HG03457 (cell line): ENCODE measurements at regions not wholly inside any gene's neighbourhood (a gene's known extent, or its start where the extent isn't known, plus 50 kb on each side); places are given as distances from the start of the nearest gene placed in this dataset.
"Not testable (repeated sequence)": the region's sequence is repeated elsewhere in the genome, so short reads cannot be mapped to it uniquely, and the experiment has no call there.

Experiments
- ATAC-seq: cut with Tn5 transposase; IDR thresholded peaks from one replicate; pipeline ENCODE4 v1.9.1; 2021; ENCODE audit warnings: moderate number of reproducible peaks; ENCODE audit not compliant: unreplicated experiment

DNA sequence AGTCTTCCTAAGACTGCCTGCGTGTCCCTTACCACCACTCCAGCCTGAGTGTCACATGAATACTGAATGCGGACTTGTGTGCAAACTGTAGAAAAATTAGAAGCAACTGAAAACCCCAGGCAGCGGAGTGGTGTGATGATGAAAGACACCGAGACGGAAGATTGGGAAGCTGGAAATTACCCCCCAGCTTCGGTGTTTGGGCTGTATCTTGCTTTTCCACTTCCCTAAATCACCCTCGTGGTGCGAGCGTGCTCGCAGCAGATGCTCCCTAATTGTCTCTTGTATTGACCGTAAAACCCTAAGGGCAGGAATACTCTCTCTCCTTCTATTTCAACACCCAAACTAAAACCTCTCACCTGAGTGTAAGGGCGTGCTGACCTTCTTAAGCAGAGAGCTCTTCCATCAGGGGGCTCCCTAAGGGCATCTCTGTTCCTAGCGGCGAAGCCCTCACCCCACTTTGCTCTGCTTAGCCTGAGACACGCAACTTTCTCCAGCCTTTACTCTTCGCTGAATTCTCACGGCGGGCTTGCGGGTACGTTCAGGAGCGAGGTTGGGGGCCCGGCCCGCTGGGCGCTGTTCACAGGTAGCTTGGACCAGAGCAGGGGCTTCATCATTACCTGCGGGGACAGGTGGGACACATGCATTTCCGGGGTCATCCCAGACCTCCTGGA, 62.4 kb downstream of the CRYBB2 start:
- ATAC-seq, result no peak

DNA sequence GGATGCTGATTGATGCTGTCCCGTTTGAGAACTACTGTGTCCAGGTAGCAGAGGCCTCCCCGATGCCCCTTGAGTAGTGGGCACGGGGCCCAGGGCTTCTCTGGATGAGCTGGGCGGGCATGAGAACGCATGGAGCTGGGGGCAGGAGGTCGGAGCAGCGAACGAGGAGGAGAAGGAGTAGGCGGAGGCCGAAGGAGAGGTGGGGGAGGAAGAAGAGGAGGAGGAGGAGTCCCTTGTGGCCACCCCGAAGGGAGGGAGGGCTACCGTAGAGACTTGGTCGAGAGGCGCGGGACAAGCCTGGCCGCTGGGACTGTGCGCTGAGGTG, 62.9 kb downstream of the CRYBB2 start:
- ATAC-seq, result no peak

DNA sequence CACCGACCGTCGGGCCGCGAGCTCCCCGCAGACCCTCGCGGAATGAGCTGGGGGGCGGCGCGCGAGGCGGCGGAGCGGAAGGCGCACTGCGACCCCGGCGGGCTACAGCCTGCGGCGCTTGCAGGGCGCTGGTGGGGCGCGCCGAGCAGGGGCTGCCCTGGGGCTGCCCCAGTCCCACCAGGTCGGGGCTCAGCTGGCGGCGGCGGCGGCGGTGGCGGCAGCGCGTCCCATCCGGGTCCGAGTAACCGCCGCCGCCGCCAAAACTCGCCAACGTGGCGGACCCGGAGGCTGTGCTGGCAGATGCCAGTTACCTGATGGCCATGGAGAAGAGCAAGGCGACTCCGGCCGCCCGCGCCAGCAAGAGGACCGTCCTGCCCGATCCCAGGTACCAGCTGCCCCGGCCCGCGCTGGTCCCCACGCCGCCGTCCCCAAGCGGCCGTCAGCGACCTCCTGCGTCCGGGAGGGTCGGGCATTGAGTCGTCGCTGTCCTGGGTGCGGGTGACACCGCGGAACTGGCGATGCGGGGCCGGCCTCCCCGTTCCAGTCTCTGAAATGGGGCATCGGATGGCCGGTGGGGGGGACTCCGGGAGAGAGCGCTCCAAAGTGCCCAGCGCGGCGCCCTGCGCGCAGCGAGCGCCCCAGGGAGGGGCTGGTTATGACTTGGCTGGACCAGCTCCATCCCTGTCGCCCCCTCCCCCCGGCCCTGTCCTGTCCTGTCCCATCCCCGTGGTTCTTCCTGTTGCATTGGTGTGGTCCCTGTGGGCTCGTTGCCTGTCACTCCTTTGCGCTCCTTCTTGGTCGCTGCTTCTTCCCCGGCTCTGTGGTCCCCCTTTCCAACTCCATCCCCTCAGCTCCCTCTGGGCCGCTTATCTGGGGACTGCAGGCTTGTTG, 63.5 kb downstream of the CRYBB2 start:
- ATAC-seq, result no peak

DNA sequence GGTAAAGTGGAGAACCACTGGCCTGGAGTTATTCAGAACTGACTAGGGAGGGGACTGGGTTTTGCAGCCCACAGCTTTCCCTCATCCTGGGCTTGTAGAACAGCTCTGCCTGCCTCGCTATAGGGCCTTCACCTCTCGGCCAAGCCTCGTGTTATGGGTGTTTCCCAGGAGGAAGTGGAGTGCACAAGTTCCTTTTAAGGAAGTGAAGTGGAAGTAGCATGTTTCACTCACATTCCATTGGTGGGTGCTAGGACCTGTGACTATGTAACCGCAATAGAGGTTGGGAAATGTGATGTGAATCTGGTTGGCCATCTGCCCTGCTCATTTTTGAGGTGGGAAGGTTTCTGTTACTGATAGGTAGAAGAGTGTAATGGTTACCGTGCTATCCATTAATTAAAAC, 69.0 kb downstream of the CRYBB2 start:
- ATAC-seq, result not testable (repeated sequence)

DNA sequence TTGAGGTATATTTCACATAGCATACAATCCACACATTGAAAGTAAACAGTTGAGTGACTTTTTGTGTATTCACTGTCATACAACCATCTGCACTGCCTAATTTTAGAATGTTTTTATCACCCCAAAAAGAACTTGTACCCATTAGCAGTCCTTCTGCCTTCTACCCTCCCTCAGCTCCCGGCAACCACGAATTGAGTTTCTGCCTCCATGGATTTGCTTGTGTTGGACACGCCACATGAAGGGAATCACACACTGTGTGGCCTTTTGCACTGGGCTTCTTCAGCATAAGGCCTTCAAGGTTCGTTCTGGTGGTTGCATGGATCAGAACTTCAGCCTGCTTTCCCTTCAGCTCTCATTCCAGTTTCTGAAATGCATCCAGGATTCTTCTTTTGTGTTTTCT, 82.5 kb downstream of the CRYBB2 start:
- ATAC-seq, result not testable (repeated sequence)

DNA sequence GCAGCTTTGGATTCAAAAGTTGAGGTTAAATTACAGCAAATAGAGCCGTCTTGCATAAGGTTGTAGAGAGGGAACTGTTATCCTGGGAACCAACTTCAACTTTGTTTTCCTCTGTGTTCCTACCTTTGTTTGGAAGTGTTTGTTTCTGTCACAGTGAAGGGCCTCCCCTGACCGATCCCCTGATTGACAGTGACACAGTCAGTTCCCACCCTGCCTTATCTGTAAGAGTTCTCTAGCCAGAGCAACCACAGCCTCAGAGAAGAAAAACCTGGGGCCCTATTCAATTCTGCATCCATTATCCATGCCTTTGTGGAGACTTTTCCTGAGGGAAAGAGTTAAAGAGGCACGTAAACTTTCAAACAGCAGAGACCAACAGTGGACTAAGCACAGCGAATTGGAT, 90.1 kb downstream of the CRYBB2 start:
- not testable (repeated sequence) for ATAC-seq

DNA sequence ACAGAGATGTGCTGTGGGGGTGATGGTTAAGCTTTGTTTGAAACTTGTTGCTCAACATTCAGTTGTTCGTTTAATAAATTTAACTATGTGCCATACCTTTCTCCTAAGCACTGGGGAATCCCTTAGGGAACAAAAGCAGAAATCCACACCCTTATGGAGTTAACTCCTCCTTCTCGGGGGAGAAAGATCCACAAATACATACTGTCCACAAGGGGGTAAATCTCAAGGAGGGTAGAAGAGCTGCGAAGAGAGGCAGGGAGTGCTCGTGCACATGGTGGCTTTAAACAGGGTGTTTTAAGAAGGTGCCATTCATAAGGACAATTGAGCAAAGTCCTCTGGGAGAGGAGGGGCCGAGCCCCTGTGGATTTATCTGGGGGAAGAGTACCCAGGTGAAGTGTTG, 92.5 kb downstream of the CRYBB2 start:
- ATAC-seq, result not testable (repeated sequence)

DNA sequence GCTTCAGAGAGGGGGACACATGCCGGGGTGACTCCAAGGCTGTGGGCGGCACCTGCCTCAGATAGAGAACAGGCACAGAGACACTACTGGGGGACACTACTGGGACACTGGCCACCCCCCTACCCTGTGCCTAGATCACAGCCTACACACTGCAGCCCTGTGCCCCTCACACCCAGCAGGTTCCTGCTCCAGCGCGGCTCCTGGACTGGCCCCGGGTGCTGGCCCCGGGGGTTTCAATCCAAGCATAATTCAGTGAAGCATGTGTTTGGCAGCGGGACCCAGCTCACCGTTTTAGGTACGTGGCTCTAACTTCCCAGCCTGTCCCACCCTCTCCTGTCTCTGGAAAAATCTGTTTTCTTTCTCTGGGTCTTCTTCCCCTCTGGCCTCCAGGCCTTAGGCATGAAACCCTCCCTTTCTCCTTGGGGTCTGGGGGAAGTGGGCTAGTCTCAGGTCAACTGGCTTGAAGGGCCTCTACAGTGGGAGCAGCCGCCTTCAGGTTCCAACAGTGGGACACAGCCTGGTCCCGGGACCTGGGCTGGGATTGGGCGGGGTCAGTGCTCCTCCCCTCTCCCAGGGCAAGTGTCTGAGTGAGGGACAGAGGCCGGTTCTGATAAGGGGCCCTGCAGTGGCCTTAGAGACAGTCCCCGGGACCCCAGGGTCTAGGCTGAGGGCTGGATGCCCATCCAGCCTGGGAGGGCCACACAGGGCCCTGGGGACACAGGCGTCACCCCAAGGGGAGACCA, 98.8 kb downstream of the CRYBB2 start:
- no peak for ATAC-seq

DNA sequence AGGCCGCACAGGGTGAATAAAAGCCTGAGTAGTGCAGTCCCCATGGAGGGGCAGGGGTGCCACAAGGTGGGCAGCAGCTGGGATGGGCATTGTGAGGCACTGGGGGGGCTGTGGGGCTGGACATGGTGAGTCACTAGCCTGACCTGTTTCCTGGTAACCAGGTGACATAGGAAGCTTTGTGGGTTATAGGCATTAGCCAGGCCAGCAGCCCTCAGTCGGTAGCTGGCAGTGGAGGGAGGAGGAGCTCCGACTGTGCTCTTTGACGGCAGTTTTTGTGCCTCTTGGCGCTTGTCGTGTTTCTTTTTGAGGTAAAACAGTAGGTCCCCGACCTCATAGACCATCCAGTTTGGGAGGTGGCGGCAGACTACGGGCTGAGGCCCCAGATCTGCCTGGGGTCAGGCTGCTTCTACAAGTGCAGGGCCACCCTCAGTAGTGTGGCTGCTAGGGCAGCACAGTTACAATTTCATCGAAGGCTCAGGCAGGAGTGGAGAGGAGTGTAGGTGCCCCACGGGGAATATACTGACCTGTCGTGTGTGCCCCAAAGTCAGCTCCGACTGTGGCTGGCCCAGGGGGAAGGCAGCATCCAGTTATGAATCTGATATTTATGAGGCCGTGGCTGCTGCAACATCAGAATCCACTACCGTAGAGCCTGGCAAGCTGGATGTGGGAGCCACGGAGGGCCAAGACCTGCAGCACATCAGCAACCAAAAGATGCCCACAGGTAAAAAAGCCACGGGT, 107.7 kb downstream of the CRYBB2 start:
- no peak for ATAC-seq

DNA sequence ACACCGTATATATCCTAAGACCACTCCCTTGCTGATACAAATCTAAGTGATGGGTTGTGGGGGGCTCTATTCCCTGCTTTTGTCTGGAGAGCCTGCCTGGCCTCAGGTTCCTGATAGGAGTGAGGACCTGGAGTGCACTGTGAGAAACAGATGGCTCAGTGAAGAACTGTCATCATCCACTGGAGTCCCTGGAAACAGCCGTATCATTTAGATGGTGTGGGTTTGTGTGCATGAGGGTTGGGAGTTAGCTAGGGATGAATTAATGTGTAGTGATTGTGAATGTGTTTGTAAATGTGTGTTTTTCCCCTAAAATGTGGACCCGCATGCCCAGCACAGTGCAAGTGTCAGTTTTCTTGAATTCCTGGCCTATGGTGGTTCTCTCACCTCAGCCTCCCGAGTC, 111.6 kb downstream of the CRYBB2 start:
- ATAC-seq, result no peak

DNA sequence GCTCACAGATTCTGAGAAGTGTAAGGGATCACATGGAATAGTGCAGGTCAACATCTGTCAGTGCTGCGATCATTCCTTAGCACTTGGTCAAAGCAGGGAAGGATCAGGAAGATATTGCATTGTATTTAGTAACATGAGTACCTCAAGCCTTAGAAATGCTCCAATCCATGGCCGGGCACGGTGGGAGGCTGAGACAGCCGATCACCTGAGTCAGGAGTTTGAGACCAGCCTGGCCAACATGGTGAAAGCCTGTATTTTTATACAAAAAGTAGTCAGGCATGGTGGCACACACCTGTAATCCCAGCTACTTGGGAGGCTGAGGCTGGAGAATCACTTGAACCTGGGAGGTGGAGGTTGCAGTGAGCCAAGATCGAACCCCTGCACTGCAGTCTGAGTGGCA, 112.5 kb downstream of the CRYBB2 start:
- ATAC-seq, result not testable (repeated sequence)

DNA sequence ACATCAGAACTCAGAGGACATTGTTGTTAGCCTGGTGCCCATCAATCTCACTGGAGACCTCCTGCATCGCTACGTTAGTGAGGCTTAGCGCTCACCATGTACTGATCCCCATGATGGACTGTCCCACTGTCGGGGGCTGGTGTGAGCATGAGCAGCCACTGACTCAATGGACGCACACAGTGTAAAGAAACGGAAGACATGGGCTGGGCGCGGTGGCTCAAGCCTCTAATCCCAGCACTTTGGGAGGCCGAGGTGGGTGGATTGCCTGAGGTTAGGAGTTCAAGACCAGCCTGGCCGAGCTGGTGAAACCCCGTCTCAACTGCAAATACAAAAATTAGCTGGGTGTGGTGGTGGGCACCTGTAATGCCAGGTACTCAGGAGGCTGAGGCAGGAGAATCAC, 112.9 kb downstream of the CRYBB2 start:
- no peak for ATAC-seq

DNA sequence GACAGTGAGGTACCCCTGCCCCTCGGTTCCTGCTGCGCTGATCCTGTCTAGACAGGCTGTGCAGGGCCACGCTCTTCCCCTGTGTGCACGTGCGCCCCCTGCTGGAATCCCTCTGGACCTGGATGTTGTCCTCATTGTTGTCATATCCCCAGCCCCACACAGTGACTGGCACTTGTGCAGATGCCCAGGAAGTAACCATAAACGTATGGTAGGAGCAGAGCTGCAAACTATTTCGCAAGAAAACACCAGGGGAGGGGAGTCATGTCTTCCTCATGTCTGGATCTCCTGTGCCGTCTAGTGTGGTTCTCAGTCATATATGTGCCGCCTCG, 114.7 kb downstream of the CRYBB2 start:
- ATAC-seq, result no peak

DNA sequence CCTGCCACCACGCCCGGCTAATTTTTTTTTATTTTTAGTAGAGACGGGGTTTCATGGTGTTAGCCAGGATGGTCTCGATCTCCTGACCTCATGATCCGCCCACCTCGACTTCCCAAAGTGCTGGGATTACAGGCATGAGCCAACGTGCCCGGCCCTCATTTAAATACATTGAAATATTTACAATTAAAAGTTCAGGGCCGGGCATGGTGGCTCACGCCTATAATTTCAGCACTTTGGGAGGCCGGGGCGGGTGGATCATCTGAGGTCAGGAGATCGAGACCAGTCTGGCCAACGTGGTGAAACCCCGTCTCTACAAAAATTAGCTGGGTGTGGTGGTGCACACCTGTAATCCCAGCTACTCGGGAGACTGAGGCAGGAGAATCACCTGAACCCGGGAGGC, 115.2 kb downstream of the CRYBB2 start:
- not testable (repeated sequence) for ATAC-seq

DNA sequence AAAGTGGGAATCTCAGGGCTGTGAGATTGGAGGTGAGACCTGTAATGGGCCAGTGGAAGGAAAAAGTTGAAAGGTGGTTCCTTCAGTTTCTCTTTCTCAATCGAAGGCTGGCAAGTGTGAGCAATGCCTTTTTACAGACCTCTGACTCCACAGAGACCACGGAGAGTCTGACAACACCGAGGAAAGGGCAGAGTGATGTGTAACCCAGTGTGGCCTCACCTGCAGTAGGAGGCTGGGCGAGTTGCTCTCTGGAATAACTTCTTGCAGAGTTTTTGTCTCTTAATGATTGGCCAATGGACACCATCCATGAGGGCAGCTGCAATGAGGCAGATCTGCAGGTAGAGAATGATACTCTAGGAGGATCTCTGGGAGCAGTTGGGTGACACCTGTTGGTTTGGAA, 115.8 kb downstream of the CRYBB2 start:
- ATAC-seq, result not testable (repeated sequence)

DNA sequence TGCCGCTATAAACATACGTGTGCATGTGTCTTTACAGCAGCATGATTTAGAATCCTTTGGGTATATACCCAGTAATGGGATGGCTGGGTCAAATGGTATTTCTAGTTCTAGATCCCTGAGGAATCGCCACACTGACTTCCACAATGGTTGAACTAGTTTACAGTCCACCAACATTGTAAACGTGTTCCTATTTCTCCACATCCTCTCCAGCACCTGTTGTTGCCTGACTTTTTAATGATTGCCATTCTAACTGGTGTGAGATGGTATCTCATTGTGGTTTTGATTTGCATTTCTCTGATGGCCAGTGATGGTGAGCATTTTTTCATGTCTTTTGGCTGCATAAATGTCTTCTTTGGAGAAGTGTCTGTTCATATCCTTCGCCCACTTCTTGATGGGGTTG, 121.1 kb downstream of the CRYBB2 start:
- ATAC-seq, result not testable (repeated sequence)

DNA sequence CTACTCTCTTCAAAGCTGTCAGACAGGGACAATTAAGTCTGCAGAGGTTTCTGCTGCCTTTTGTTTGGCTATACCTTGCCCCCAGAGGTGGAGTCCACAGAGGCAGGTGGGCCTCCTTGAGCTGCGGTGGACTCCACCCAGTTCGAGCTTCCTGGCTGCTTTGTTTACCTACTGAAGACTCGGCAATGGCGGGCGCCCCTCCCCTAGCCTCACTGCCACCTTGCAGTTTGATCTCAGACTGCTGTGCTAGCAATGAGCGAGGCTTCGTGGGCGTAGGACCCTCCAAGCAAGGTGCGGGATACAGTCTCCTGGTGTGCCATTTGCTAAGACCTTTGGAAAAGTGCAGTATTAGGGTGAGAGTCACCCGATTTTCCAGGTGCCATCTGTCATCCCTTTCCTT, 124.9 kb downstream of the CRYBB2 start:
- ATAC-seq, result not testable (repeated sequence)

DNA sequence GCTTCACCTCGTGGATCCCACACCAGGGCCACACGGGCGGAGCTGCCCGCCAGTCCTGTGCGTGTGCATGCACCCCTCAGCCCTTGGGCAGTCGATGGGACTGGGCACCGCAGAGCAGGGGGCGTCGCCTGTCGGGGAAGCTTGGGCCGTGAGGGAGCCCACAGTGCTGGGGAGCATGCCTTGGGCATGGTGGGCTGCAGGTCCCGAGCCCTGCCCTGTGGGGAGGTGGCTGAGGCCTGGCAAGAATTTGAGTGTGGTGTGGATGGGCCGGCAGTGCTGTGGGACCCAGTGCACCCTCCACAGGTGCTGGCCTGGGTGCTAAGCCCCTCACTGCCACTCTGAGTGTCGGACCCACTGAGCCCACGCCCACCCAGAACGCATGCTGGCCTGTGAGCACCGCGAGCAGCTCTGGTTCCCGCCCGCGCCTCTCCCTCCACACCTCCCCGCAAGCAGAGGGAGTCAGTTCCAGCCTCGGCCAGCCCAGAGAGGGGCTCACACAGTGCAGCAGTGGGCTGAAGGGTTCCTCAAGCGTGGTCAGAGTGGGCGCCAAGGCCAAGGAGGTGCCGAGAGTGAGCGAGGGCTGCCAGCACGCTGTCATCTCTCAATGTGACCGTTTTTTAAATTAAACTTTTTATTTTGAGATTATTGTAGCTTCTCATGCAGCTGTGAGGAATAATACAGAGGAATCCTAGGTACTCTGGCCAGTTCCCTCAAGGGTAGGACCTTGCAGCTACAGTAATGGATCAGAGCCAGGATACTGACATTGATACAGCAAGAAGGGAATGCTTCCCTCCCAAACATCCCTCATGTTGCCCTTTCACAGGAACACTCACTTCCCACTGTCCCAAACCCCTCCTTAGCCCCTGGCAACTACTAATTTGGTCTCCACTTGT, 127.7 kb downstream of the CRYBB2 start:
- no peak for ATAC-seq

DNA sequence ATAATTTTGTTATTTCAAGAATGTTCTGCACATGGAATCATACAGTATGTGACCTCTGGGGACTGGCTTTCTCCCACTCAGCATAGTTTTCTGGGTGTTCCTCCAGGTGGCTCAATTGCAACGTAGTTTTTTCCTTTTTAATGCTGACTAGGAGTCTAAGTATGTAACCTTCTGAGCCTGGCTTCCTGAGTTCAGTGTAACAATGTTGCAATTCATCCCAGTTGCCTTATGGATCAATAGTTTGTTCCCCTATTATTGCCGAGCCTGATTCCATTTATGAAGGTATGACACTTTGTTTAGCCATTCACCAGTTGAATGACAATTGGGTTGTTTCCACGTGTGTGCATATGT, 128.3 kb downstream of the CRYBB2 start:
- ATAC-seq, result no peak

DNA sequence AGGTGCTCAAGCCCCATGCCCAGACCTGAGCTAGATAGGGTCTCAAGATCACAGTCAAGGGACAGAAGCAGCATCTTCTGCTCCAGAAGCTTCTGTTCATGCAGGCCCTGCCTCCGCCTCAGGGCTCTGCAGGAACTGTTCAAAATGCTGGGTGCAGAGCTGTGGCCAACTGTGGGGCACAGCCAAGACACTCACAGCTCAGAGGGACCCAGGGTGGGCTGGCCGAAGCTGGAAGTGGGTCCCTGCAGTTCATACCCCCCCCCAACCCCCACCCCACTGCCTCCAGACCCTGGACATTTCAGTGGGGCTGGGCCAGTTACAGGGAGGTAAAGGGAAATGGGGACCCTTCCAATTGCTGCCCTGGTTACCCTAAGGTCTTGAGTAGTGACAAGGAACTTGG, 129.0 kb downstream of the CRYBB2 start:
- ATAC-seq, result no peak
